ENCODE measurements at regions not wholly inside any gene's neighbourhood (a gene's known extent, or its start where the extent isn't known, plus 50 kb on each side); places are given as distances from the start of the nearest gene placed in this dataset.
"Not testable (repeated sequence)": the region's sequence is repeated elsewhere in the genome, so short reads cannot be mapped to it uniquely, and the experiment has no call there.

GRCh38 chr20:40955326-40955725 is 73.3 kb upstream of the TOP1 start:
- DNase-seq (ENCODE audit: low read depth in 3 of 3, low spot score in 2 of 3): no peak

GRCh38 chr20:40955826-40956225 is 72.8 kb upstream of the TOP1 start:
- DNase-seq (ENCODE audit: low read depth in 3 of 3, low spot score in 2 of 3): not testable (repeated sequence)

GRCh38 chr20:40956542-40957264 is 71.9 kb upstream of the TOP1 start:
- DNase-seq (ENCODE audit: low read depth in 3 of 3, low spot score in 2 of 3): no peak

GRCh38 chr20:40957265-40957760 is 71.3 kb upstream of the TOP1 start:
- DNase-seq (ENCODE audit: low read depth in 3 of 3, low spot score in 2 of 3): no peak

- DNase-seq (ENCODE audit: low read depth in 3 of 3, low spot score in 2 of 3): no peak
Observed at GRCh38 chr20:40958598-40958997, 70.0 kb upstream of the TOP1 start.

- DNase-seq (ENCODE audit: low read depth in 3 of 3, low spot score in 2 of 3): no peak
Observed at GRCh38 chr20:40959325-40960092, 69.1 kb upstream of the TOP1 start.

GRCh38 chr20:40960101-40960500 is 68.5 kb upstream of the TOP1 start:
- DNase-seq (ENCODE audit: low read depth in 3 of 3, low spot score in 2 of 3): no peak

GRCh38 chr20:40960521-40960956 is 68.1 kb upstream of the TOP1 start:
- DNase-seq (ENCODE audit: low read depth in 3 of 3, low spot score in 2 of 3): no peak

GRCh38 chr20:40961176-40961575 is 67.4 kb upstream of the TOP1 start:
- no peak for DNase-seq (ENCODE audit: low read depth in 3 of 3, low spot score in 2 of 3)

- no peak for DNase-seq (ENCODE audit: low read depth in 3 of 3, low spot score in 2 of 3)
Observed at GRCh38 chr20:40961686-40962640, 66.7 kb upstream of the TOP1 start.

- DNase-seq (ENCODE audit: low read depth in 3 of 3, low spot score in 2 of 3): peak; percentile 30 to 56 (median 41)
Observed at GRCh38 chr20:40962733-40963504, 65.7 kb upstream of the TOP1 start.

- DNase-seq (ENCODE audit: low read depth in 3 of 3, low spot score in 2 of 3): no peak
Observed at GRCh38 chr20:40963505-40963845, 65.1 kb upstream of the TOP1 start.

- DNase-seq (ENCODE audit: low read depth in 3 of 3, low spot score in 2 of 3): no peak
Observed at GRCh38 chr20:40965671-40966070, 63.0 kb upstream of the TOP1 start.

GRCh38 chr20:40966103-40966502 is 62.5 kb upstream of the TOP1 start:
- no peak for DNase-seq (ENCODE audit: low read depth in 3 of 3, low spot score in 2 of 3)

- DNase-seq (ENCODE audit: low read depth in 3 of 3, low spot score in 2 of 3): no peak
Observed at GRCh38 chr20:40966516-40967185, 62.0 kb upstream of the TOP1 start.

- no peak for DNase-seq (ENCODE audit: low read depth in 3 of 3, low spot score in 2 of 3)
Observed at GRCh38 chr20:40967700-40968099, 60.9 kb upstream of the TOP1 start.

- peak in 2 of 3 donors; percentile 68 to 71 for DNase-seq (ENCODE audit: low read depth in 3 of 3, low spot score in 2 of 3)
Observed at GRCh38 chr20:40968816-40969562, 59.6 kb upstream of the TOP1 start.

- DNase-seq (ENCODE audit: low read depth in 3 of 3, low spot score in 2 of 3): no peak
Observed at GRCh38 chr20:40970218-40970617, 58.4 kb upstream of the TOP1 start.

GRCh38 chr20:40977218-40977617 is 51.4 kb upstream of the TOP1 start:
- DNase-seq (ENCODE audit: low read depth in 3 of 3, low spot score in 2 of 3): no peak
